Right lobe of liver (tissue), 4 donors: ENCODE measurements at regions not wholly inside any gene's neighbourhood (a gene's known extent, or its start where the extent isn't known, plus 50 kb on each side); places are given as distances from the start of the nearest gene placed in this dataset.

Experiments used
- CTCF ChIP-seq, 4 donors: fragments of 200-600 bp in 3 of 4; fragments of 450-650 bp in 1 of 4; IDR thresholded peaks; one replicate each; pipeline versions ENCODE4 v1.5.1 to v1.8.0; 2016 to 2022; ENCODE audit warnings: antibody characterized with exemption in 4 of 4, mild to moderate bottlenecking in 2 of 4
- POLR2A ChIP-seq: fragments of 450-650 bp; IDR thresholded peaks from one replicate; pipeline ENCODE4 v1.6.1; 2017; ENCODE audit warnings: antibody characterized with exemption, mild to moderate bottlenecking
- donor health status: DM: no; HTN: no; CAD: no.
- donor health status: DM: no; HTN: no; CAD: no.
- donor health status: DM: no; HTN: yes; CAD: no.

- TF ChIP-seq CTCF (IDR thresholded peaks at IDR 0.05) (peak in 2 of 4 donors; percentile 14 to 27), POLR2A (no peak)
Measured at GRCh38 chr6:66496659-66497058, 789.6 kb upstream of the EYS start.
